Hepatic stellate cell (primary cell): ENCODE measurements at regions not wholly inside any gene's neighbourhood (a gene's known extent, or its start where the extent isn't known, plus 50 kb on each side); places are given as distances from the start of the nearest gene placed in this dataset.
A peak's percentile ranks its signal among the peaks of the same experiment; 100 is the strongest.
"Not testable (repeated sequence)": the region's sequence is repeated elsewhere in the genome, so short reads cannot be mapped to it uniquely, and the experiment has no call there.

ENCODE experiments used
- DNase-seq: peaks from one replicate; pipeline ENCODE4 v3.0.0; 2011; ENCODE audit warnings: low spot score

DNA sequence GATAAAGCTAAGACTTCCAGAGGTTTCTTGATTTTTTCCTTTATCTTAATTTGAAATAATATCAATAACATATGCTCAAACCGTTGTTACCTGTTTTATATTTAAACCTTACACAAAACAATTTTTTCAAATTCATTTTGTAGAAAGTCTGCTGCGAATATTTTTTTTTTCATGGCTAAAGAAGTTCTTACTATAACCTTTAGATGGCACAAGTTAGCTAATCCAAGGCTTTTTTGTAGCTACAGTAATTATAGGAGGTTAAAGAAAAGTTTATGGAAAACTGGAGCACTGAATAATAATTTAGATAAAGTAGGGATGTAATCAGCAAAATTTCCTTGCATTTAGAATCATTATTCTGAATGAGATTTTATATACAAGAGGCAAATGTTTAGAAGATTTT, 78.0 kb upstream of the PNPT1 start:
- peak; percentile 36 for DNase-seq

DNA sequence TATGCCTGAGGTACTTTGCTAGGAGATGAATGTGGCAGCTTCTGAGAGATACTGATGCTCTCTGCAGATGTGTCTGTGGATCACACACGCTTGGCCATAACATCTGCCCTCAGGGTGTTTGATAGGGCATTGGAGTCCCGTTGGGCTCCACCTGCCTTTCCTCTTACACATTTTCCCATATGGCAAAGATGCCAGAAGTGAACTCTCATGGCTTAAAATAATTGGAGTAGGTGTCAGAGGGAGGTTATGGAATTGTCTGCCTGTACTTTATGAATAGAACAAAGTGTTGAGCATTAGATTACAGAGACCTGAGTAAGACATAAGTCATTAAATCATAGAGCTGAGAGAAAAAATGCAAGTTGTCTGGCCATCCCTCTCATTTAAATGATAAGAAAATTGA, 75.3 kb upstream of the PNPT1 start:
- no peak for DNase-seq

DNA sequence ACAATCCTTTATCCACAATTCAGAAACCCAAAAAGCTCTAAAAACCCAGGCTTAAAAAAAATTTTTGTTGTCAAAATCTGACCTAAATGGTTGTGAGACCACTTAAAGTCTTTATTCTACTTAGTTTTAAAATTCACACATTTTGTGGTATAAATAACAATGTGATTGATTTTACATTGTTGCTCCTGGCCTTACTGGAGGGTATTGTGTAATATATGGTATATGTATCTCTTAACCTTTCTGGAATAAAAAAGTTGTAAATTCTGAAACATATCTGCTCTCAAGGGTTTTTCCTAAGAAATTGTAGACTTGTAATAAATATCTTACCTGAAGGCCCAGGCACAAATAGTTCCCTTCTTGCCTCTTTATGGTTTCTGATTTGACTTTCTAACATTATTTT, 73.3 kb upstream of the PNPT1 start:
- no peak for DNase-seq

DNA sequence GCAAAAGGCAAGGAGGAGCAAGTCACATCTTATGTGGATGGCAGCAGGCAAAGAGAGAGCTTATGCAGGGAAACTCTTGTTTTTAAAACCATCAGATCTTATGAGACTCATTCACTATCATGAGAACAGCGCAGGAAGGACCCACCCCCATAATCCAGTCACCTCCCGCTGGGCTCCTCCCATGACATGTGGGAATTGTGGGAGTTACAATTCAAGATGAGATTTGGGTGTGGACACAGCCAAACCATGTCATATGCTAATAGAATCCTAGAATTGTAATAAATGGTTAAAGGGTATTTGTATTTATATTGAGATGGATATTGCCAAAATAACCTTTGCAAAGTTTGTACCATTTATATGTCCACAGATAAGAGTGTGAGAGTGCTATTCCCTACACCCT, 72.1 kb upstream of the PNPT1 start:
- DNase-seq: not testable (repeated sequence)

DNA sequence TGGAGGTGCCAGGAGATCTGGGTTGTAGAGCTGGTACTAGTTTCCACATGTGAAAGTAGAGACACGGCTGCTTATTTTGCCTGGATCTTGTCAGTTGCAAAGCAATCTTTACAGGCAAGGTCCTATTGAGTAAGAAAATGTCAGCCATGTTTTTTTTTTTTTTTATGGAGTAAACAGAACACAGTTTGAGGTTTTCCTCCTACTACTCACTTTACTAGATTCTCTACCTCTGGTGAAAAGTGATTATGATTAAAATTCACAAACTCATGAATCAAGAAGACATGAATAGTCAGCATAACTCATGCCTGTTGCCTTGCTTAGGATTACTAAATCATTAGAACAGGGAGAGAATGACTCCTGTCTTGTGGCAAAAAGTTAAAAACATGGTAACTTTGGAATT, 70.1 kb upstream of the PNPT1 start:
- DNase-seq: no peak

DNA sequence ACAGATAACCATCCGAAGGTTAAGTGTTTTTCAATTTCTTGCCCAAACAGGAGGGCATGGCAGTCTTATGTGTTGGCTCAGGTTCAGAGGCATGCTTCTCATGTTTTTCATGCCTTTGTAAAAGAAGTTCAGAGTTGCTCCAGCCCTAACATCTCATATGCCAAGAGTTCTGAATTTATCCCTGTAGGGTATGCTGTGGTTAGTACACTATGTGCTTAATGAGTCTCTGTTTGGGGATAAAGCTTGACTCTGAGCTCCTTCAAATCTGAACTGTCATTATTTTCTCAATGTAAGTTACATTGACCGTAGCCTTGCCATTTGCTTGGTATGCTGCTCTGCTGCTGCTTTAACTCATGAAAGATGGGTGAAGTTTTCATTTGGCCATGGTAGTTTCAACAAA, 67.9 kb upstream of the PNPT1 start:
- DNase-seq: no peak

DNA sequence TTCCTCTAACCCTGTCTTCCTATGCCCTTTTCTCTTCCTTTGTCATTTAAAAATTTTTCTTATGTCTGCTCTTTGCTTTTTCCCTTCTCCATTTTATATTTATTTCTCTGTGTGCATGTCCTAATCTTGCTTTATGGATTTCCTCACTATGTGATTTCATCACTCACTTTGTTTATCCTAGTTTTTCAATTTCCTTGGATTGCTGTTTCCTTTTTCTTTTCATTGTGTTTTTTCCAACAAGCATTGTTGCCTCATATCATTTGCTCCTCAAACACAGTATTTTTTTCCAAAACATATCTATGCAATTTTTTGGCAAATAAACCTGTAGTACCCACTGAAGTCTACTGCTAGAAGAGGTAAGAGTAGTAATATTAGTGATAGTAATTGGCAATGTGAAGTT, 67.4 kb upstream of the PNPT1 start:
- no peak for DNase-seq

DNA sequence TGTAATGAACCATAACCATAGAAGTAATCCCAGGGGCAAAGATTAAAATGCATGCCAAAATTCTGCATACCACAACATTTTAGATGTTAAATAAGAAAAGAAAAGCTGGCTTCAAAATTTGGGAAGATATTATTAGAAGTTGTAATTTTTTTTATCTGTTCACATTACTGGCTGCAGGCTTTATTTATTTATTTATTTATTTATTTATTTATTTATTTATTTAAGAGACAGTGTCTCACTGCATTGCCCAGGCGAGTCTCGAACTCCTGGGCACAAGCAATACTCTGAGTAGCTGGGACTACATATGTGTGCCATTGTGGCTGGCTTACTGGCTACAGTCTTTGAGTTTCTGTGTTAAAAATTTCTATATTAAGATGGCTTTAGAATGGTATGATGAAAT, 66.5 kb upstream of the PNPT1 start:
- no peak for DNase-seq

DNA sequence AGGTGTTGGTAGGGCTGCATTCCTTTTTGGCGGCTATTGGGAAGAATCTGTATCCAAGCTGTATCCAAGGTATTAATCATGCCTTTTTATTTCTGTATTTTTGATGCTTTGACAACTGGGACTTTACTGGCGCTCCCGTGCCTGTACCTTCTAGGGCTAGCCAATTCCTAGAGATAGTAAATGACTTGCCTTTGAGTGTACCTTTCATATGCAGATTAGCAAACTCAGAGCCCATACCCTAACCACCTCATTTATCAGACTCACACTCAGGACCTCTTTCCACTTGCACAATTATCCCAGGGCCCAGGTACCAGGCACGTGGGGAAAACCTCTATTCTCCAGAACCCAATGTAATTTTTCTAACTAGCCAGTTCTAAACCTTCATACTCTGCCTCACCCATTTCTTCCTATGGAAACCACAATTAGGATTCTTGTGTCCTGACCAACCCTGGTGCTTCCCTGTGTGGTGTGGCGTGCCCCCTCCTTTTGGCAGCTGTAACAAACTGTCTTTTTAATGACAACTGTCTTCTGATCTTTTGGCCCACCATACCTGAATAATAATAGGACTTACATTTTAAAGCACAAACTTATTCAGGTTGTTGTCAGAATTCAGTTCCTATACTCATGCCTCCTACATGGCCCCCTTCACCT, 65.8 kb upstream of the PNPT1 start:
- no peak for DNase-seq

DNA sequence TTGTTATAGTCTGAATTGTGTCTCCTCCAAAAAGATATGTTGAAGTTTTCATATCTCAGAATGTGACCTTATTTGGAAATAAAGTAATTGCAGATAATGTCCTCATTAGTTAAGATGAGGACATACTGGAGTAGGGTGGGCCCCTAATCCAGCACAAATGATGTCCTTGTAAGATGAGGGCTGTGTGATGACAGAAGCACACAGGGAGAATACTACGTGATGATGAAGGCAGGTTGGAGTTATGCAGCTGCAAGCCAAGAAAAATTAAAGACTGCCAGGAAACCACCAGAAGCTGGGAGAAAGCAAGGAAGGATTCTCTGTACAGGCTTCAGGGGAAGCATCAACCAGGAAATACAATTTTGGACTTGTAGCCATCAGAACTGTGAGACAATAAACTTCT, 58.3 kb upstream of the PNPT1 start:
- no peak for DNase-seq

DNA sequence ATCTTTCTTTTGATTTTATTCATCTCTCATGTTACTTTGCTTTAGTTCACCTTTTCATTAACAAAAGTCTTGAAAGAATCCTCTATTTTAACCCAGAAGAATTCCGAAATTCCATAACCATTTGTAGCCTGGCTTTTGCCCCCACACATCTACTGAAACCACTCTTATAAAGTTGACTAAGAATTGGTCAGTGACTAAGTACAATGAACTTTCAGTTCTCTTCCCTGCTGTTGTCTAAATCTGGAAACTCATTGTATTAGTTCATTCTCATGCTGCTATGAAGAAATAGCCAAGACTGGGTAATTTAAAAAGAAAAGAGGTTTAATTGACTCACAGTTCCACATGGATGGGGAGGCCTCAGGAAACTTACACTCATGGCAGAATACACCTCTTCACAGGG, 49.9 kb upstream of the PNPT1 start:
- peak; percentile 24 for DNase-seq
